ENCODE measurements at regions not wholly inside any gene's neighbourhood (a gene's known extent, or its start where the extent isn't known, plus 50 kb on each side); places are given as distances from the start of the nearest gene placed in this dataset.

GRCh38 chr6:130517444-130517931 lies 151.7 kb downstream of the TMEM200A start:
- H3K4me1 Mint-ChIP-seq (ENCODE audit: low read depth, unreplicated experiment), result no peaks in the 10 kb centered on the region
- DNase-seq, result no peak
- no peak for TF ChIP-seq CTCF (IDR thresholded peaks at IDR 0.05; ENCODE audit: partially characterized antibody, unreplicated experiment)
- H3K36me3 Mint-ChIP-seq (ENCODE audit: unreplicated experiment), result no peaks in the 10 kb centered on the region
- H3K27ac Mint-ChIP-seq (ENCODE audit: unreplicated experiment), result no peak overlapping the region
- no peaks in the 10 kb centered on the region for H3K27me3 Mint-ChIP-seq (ENCODE audit: unreplicated experiment)
- no peak overlapping the region for H3K4me3 Mint-ChIP-seq (ENCODE audit: unreplicated experiment)
- peaks cover 3% of the 10 kb centered on the region for H3K9me3 Mint-ChIP-seq (ENCODE audit: unreplicated experiment)

- Mint-ChIP-seq H3K4me3 (ENCODE audit: unreplicated experiment) (no peak overlapping the region), H3K9me3 (ENCODE audit: unreplicated experiment) (peaks cover 3% of the 10 kb centered on the region), H3K36me3 (ENCODE audit: unreplicated experiment) (no peaks in the 10 kb centered on the region), H3K4me1 (ENCODE audit: low read depth, unreplicated experiment) (no peaks in the 10 kb centered on the region), H3K27me3 (ENCODE audit: unreplicated experiment) (no peaks in the 10 kb centered on the region), H3K27ac (ENCODE audit: unreplicated experiment) (no peak overlapping the region)
- no peak for DNase-seq
- no peak for TF ChIP-seq CTCF (IDR thresholded peaks at IDR 0.05; ENCODE audit: partially characterized antibody, unreplicated experiment)
Observed at GRCh38 chr6:130518588-130518987, 152.8 kb downstream of the TMEM200A start.

- no peak overlapping the region for H3K4me3 Mint-ChIP-seq (ENCODE audit: unreplicated experiment)
- H3K4me1 Mint-ChIP-seq (ENCODE audit: low read depth, unreplicated experiment), result no peaks in the 10 kb centered on the region
- H3K27me3 Mint-ChIP-seq (ENCODE audit: unreplicated experiment), result no peaks in the 10 kb centered on the region
- no peak for DNase-seq
- TF ChIP-seq CTCF (IDR thresholded peaks at IDR 0.05; ENCODE audit: partially characterized antibody, unreplicated experiment), result no peak
- no peak overlapping the region for H3K27ac Mint-ChIP-seq (ENCODE audit: unreplicated experiment)
- peaks cover 3% of the 10 kb centered on the region for H3K9me3 Mint-ChIP-seq (ENCODE audit: unreplicated experiment)
- H3K36me3 Mint-ChIP-seq (ENCODE audit: unreplicated experiment), result no peaks in the 10 kb centered on the region
Observed at GRCh38 chr6:130520221-130520620, 154.4 kb downstream of the TMEM200A start.

- H3K4me3 Mint-ChIP-seq (ENCODE audit: unreplicated experiment), result no peak overlapping the region
Observed at GRCh38 chr6:130520801-130521200, 155.0 kb downstream of the TMEM200A start.

GRCh38 chr6:130524552-130524951 lies 158.7 kb downstream of the TMEM200A start:
- H3K27me3 Mint-ChIP-seq (ENCODE audit: unreplicated experiment), result no peaks in the 10 kb centered on the region

More at GRCh38 chr6:130520801-130521200, 155.0 kb downstream of the TMEM200A start:
- Mint-ChIP-seq H3K4me1 (ENCODE audit: low read depth, unreplicated experiment) (no peaks in the 10 kb centered on the region), H3K9me3 (ENCODE audit: unreplicated experiment) (peaks cover 3% of the 10 kb centered on the region), H3K27me3 (ENCODE audit: unreplicated experiment) (no peaks in the 10 kb centered on the region), H3K27ac (ENCODE audit: unreplicated experiment) (no peak overlapping the region), H3K36me3 (ENCODE audit: unreplicated experiment) (no peaks in the 10 kb centered on the region)
- no peak for DNase-seq
- TF ChIP-seq CTCF (IDR thresholded peaks at IDR 0.05; ENCODE audit: partially characterized antibody, unreplicated experiment), result no peak

More at GRCh38 chr6:130524552-130524951, 158.7 kb downstream of the TMEM200A start:
- peaks cover 3% of the 10 kb centered on the region for H3K9me3 Mint-ChIP-seq (ENCODE audit: unreplicated experiment)
- H3K4me1 Mint-ChIP-seq (ENCODE audit: low read depth, unreplicated experiment), result no peaks in the 10 kb centered on the region
- H3K27ac Mint-ChIP-seq (ENCODE audit: unreplicated experiment), result no peak overlapping the region
- no peak for TF ChIP-seq CTCF (IDR thresholded peaks at IDR 0.05; ENCODE audit: partially characterized antibody, unreplicated experiment)
- no peak for DNase-seq
- H3K4me3 Mint-ChIP-seq (ENCODE audit: unreplicated experiment), result no peak overlapping the region
- no peaks in the 10 kb centered on the region for H3K36me3 Mint-ChIP-seq (ENCODE audit: unreplicated experiment)

All from glutamatergic neuron (in vitro differentiated cells).